MV-4-11 (cell line): ENCODE measurements at regions not wholly inside any gene's neighbourhood (a gene's known extent, or its start where the extent isn't known, plus 50 kb on each side); places are given as distances from the start of the nearest gene placed in this dataset.

ENCODE experiments used
- DNase-seq: peaks from one replicate; lab custom pipeline; 2025; lab: John Stamatoyannopoulos, UW

DNA sequence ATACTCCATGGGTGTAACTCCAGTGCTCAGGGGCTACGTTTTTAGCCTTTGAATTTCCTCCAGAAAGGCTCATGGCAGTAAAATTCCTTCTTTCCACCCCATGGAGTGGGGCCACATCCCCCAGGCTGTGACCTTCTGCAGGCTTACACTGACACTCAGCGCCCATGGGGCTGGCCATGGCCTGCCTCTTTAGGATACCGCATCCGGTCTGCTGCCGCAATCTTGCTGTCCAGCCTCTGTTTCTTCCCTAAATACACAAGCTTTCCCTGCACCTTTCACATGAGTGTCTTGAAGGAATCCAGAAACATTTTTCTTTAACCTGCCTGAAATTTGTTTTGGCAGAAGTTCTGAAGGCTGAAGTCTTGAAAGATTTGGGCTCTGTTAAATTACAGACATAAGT, 170.5 kb downstream of the NTMT2 start:
- DNase-seq: no peak

DNA sequence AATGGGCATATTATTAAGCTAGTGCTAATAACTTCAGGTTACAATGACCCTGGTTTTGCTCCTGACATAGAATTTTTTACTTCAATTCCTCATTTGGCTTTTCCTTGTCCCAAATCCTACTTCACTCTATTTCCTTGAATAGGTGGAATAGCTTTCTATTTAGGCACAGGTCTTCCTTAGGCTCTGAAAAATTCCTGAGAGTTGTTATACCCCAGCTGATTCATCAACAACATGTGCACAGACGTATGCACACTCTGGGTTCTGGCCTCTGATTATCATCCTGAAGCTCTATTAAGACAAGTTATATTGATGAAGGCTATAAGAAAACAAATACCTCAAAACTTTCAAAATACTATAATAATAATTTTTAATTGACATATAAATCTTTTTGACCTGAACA, 172.4 kb downstream of the NTMT2 start:
- no peak for DNase-seq

DNA sequence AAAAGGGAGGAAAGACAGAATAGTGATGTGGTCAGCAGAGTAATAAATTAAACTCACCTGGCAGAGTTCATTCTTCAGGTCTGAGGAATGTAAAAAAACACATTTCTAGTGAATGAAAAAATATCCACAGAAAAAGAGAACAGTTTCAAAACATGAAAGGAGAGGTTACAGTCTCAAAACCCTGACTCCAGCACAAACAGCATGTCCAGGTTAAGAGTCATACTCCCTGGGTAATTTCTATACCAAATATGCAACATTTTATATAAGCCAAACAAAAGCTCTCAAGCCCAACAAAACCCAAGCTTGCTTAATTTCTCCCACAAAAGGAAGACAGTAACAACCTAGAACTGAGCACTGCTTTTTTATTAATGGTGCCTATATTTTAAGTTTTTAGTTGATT, 173.0 kb downstream of the NTMT2 start:
- no peak for DNase-seq

DNA sequence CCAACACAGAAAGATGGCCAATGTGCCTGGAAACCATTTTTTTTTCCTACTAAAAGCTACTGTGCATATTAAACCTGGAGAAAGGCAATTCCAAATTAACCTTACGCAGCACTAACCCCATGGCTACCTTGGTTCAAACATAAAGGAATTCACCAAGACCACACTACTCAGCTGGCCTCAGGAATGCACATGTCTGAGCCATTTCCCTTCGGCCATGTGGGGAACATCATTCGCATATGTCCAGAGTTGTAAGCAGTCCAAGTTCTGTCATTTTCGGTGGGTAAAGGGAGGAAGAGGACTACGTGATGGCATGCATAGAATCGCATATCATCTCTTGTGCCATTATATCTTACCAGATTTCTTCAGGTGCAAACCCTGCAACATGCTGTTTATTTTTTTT, 175.4 kb downstream of the NTMT2 start:
- DNase-seq: no peak

DNA sequence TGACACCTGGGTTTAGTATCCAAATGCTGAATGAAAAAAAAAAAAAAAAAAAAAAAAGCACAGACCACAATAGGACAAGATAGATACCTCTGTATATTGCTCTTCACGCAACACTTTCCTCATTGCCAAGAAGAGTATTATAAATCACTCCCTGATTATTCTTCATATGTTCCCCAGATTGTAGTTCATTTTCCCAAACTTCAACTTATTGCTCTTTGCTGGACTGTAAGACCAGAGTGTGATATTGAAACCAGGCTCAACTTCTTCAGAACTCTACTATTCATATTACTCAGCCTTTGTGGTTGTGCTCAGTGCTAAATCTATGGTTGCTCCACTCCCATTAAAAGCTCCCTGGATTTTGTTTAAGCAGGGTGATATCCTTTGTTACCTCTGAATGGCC, 180.4 kb downstream of the NTMT2 start:
- no peak for DNase-seq

DNA sequence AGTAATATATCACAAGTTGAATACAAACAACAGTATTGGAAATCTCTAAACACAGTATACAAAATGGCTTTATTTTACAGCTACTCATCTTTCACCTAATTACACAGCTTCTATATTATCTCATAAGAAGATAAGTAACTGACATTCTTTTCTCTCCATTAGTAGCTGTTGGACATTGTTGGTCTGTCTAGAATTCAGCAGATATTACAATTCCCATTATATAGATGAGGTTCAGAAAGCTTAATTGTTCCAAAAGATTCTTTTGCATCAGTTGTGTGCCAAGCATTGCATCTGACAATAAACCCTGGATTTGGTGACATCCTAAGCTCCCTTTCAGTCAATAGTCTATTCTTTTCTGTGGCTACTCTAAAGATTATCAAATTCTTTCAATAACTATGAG, 187.0 kb downstream of the NTMT2 start:
- no peak for DNase-seq

DNA sequence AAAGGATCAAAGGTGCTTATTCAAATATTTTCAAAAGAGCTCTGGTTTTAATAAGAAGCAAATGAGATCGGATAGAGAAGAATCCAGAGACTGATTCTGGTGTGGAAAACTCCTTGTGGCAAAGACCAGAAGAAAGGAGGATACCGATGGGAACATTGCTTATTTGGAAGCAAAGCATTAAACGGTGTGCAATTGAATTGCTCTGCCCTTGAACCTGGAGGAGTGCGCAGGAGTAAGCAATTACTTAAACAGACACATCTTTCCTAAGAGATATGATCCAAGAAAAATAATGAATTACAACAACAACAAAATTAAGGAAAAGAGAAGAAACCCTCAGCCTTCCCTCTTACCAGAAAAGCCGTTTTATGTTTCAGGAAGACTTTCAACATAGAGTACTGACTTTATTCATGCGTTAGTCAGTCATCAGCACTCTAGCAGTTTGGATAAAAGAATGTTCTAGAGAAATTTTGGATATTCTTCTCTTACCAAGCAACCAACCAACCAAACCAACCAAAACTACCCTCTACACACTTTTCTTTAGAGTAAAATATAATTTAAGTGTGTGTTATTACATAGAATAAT, 191.7 kb downstream of the NTMT2 start:
- DNase-seq: no peak

DNA sequence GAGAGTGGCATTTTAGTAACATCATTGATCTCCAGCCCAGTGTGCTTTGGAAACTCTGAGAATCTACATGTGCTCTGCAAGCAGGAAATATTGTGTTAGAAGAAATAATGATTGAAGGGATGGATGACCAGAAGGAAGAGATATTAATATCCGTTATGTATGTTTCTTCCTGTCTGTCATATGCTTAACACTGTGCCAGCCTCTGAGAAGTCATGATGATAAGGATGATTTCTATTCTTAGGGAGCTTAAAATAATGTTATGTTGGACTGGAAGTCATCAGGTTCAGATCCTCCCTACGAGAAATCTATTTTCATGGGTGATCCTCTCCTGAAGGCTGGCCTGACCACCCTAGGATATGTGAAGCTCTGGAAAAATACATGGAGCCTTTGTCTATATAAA, 192.4 kb upstream of the GORAB start:
- DNase-seq: no peak

DNA sequence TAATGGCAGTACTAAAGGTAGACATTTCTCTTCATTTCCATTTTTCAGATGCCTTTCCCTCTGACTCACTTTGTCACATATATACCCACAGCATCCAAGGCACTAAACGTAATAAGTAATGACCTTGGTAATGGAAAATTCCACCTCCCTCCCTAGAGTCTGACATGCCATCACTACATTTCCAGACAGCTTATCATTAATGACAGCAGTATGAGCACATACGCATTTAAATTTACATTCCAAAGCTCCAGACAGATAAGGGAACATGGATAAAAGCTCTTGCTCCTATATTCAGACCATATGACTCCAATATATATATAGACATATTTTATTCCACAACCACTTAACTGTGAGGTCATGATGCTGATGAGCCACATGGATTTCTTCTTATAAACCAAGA, 191.7 kb upstream of the GORAB start:
- DNase-seq: no peak

DNA sequence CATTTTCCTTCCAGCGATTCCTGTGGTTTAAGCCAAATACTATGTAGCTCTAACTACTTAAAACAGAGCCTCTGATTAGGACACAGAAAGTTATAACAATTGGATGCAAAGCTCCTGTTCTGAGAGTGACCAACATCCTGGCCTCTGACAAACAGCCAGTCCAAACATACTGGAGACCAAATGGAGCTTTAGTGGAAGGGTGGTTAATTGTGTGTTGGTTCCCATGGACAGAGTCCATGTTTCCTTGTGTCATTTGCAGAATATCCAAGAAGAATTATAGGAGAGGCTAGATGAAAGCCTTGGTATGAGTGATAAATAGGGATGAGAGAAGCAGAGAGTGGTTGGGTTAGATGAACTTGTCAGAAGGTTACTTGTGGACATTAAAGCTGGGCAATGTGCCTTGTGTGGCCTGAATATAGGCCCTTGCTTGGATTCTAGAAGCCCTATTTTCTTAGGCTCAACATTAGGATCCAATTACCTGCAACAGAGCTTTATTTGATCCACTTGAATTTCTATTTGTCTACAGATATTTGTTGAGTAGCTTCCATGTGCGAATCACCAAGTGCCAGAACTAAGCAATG, 180.5 kb upstream of the GORAB start:
- no peak for DNase-seq

DNA sequence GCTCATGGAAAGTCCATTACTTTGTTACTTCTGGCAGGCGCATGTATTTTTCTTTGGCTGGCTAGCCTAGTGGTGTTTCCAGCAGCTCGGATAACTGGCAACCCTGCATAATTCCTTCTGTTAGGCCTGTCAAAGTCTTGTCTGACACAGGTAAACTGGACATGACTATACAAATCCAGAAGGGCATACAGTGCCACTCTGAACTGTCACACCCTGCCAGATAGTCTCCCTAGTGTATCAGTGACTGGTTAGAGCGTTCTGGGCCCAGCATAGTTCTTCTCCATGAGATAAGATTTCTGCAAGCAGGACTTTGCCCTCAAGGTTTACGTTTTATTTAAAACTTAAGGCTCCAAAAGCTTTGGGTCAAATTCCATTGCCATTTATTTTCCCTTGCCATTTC, 177.7 kb upstream of the GORAB start:
- DNase-seq: no peak

DNA sequence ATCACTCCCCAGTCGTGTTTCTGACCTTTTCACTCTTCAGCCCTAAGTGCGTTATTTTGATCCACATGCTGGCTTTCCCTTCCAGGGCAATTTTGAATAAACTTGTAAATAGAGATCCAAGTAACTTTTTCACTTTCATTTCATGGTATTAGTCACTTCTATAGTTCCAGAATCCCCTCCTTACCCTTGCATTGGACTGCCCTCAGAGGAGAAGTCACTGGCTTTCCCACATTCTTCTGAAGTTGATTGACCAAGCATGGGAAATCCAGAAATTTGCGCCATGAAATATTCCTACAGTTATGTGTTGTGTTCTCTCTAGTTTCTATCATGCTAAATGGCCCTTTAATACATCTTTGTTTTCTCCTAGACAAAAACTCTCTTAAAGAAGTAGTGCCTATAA, 177.3 kb upstream of the GORAB start:
- DNase-seq: no peak

DNA sequence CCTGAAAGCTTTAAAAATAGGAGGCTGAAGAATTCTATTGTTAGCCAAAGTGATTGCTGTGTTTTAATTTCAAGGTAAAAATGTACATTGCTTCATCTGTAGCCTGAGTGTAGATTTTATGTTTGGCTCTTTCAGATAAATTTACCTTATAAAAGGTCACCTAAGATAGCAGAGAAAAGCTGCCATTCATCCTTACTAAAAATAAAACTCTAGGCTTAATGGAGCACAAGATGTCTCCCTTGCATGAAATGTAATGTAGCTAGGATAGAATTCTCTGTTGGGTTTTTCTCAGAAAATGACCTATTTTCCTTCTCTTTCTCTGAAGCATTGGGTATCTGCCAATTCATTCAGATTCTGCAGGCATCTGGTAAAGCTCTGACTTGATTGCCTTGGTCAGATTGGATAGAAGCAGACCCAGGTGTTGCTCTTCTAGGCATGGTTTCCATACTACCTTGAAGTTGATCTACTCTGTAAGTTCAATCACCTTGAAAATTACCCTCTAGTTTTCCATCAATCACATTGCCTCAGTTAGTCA, 176.6 kb upstream of the GORAB start:
- DNase-seq: no peak

DNA sequence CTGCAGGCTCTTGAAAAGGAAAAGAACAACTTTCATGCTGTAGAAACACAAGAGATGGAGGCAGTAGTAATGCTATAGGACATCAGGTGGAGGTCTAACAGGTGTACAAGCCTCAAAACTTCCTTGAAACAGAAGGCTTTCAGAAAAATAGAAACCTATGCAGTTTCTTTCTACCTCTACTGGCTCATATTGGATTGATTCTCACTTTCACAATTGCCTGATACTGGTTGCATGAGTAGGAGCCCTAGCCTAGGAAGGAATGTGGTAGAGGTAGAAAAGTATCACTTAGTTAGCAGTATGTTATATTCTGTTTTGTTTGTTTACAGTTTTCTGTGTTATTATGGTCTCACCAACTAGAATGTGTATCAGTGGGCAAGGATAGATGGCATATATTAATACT, 175.4 kb upstream of the GORAB start:
- no peak for DNase-seq

DNA sequence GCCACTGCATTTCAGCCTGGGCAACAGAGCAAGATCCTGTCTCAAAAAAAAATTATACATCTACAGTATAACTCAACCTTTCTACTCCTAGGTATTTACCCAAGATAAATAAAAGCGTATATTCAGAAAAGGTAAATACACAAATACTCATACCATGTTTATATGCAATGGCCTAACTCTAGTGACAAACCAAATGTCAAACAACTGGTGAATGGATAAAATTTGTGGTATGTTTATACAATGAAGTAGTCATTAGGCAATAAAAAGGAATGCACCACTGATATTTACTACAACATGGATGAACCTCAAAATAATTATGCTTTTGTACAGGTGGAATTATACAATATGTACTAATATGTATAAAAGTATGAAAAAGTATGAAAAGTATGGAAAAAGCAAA, 174.2 kb upstream of the GORAB start:
- no peak for DNase-seq

DNA sequence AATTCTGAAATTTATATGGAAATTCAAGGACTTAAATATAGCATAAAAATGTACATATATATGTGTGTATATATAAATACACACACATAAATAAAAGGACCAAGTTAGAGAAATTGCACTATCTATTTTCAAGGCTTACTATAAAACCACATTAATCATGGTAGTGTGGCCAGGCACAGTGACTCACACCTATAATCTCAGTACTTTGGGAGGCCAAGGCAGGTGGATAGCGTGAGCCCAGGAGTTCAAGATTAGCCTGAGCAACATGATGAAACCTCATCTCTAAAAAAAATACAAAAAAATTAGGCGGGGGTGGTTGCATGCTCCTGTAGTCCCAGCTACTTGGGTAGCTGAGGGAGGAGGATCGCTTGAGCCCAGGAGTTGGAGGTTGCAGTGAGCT, 171.4 kb upstream of the GORAB start:
- no peak for DNase-seq

DNA sequence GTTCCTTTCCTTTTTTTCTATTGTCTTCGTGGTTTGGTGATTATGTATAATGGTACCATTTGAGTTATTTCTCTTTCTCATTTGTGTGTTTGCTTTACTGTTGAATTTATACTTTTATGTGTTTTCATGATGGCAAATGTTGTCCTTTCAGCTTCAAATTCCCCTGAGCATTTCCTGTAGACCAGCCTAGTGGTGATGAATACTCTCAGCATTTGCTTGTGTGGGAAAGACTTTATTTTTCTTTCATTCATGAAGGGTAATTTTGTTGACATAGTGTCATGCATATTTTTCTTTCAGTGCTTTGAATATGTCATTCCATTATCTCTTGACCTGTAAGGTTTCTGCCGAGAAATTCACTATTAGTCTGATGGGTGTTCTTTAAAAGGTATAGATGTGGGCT, 166.6 kb upstream of the GORAB start:
- no peak for DNase-seq

DNA sequence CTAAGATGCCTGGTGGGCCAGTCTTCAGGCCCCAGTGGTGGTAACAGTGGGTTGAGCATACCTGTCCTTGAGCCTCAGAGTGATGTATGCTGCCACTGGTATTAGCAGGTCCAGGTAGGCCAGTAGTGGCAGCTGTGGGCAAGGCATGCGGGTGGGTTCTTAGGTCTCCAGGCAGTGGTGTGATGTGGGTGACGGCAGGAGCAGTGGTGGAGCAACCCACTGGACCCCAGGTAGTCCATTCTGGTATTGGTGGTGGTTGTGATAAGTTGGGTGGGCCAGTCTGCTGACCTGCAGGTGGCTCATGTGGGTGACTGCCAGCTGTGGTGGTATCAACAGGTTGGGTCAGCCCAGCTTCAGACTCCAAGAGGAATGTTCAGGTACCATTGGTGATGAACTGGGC, 165.0 kb upstream of the GORAB start:
- DNase-seq: no peak

DNA sequence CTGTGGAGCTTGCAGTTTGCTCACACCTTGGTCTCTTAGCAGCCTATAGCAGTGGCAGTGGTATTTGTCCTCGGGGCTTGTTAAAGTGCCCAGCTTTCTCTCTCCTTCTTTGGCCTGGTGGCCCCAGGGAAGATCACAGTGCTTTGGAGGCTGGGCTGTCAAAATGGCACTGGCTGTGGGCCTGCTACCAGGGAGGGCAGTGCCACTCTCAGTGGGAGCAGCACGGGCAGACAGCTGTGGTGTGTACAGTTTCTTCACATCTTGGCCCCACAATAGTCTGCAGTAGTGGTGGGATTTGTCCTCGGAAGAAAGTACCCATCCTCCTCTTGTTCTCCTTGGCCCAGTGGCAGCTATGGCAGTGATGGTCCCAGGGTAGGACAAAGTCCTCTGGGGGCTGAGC, 164.4 kb upstream of the GORAB start:
- DNase-seq: no peak

DNA sequence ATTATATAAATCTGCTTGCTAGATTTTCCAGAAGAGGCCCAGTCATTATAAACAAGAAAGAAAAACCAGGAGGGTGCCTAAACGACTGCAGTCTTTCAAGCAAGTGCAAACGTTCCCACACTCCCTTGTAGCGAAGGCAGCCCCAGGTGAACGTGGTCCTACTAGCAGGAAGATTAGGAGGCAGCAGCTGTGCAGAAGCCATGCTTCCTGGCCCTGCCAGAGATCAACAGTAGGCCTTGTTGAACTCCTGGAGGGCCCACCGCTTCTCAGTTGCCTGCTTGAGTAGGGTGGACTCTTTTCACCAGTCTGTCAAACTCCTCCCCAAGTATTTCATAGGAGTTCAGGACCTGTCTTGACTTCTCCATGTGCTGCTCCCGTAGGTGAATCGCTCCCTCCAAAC, 163.0 kb upstream of the GORAB start:
- no peak for DNase-seq

DNA sequence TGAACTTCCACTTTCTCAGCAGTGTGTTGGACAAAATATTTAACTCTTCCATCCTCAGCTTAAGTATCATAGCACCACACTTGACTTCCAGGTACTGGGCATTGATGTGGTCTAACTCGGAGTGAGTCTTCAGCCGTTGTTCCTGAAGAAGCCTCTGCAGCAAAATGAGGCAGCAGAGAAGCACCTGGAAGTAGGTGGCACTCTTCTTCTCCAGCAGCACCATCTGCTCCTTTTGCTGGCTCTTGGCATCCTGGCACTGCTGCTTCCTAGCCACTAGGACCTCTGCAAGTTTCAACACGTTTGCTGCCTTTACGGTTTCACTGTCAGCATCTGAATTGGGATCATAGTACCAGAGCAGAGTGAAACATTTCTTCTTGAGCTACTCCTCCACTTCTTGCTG, 162.5 kb upstream of the GORAB start:
- DNase-seq: no peak

DNA sequence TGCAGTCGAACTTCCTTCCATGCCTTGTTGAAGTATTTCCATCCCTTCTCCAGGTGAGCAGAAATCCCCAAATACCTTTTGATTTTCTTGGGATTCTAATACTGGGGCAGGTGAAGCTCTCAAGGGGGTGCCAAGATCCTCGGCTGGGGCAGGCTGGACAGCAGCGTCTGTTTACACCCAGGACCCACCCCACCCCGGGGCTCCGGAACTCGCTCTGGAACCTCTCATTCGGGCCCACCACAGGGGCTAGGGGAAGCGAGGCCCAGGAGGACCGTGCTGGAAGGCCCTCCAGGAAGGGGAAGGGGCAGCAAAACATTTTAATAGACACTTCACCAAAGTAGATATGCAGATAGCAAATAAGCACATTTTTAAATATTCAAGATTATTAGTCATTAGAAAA, 161.9 kb upstream of the GORAB start:
- no peak for DNase-seq

DNA sequence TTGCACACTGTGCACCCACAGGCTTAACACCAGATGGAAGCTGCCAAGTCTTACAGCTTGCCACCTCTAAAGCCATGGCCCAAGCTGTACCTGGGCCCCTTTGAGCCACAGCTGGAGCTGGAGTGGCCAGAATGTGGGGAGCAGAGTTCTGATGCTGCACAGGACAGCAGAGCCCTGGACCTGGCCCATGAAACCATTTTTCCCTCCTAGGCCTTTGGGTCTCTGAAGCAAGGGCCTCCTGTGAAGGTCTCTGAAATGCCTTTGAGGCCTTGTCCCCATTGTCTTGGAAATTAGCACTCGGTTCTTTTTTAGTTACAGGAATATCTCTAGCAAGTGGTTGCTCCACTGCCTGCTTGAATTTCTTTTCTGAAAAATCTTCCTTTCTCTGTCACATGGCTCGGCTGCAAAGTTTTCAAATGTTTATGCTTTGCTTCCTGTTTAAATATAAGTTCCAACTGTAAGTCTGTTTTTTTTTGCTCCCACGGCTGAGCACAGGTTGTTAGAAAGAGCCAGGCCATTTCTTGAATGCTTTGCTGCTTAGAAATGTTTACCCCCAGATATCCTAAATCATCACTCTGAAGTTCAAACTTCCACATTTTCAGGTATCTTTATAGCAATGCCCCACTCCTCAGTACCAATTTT, 156.8 kb upstream of the GORAB start:
- DNase-seq: no peak

DNA sequence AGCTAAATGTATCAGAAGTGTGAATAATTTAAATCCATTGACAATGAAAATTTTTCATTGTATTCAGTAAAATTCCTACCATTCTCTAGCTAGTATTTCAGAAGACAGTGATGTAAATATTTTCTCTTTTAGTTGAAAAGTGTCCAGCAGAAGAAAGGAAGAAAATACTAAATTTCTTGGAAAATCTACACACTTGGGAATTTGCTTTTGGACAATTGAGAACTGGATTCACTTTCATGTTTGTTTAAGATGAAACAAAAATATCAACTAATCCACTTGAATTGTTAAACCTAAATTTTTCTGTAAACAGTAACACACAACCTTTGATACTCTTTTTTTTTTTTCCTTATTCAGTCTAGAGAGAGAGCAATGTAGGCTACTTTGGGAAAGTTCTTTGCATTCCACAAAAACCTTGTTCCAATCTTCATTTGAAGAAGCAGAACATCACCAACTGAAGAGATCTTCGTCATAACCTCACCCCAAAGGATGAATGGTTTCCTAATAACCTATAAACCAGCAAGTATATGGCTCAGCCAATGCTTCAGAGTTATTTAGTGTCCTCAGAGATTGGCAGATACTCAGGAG, 155.1 kb upstream of the GORAB start:
- DNase-seq: peak; percentile 13
